ENCODE measurements at regions not wholly inside any gene's neighbourhood (a gene's known extent, or its start where the extent isn't known, plus 50 kb on each side); places are given as distances from the start of the nearest gene placed in this dataset.

GRCh38 chr2:12062053-12062395 lies 315.6 kb downstream of the LPIN1 start:
- no peak for DNase-seq

GRCh38 chr2:12063210-12063609 lies 316.8 kb downstream of the LPIN1 start:
- DNase-seq, result no peak

GRCh38 chr2:12064153-12064552 lies 317.7 kb downstream of the LPIN1 start:
- DNase-seq, result no peak

- no peak for DNase-seq
These were observed 319.7 kb downstream of the LPIN1 start for GRCh38 chr2:12066116-12066515.

DNA sequence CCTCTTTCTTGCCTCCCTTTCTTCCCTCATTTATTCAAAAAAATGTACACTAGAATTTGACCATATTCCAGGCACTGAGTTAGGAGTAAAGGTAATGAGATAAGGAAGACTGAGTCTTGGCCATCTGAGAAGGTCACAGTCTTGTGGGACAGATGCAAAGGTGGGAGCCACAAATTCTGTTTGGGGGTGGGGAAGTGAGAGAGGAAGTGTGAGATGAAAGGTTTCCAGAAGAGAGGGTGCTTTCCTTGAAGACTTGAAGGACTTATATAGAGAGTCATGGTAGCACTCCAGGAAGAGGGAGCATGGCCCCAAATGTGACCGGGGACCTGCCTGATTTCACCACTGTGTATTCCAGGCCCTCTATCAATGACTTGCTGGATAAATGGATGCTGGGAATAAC lies 320.6 kb downstream of the LPIN1 start:
- DNase-seq, result no peak

- DNase-seq, result no peak
These were observed 322.5 kb downstream of the LPIN1 start for GRCh38 chr2:12068796-12069538.

DNA sequence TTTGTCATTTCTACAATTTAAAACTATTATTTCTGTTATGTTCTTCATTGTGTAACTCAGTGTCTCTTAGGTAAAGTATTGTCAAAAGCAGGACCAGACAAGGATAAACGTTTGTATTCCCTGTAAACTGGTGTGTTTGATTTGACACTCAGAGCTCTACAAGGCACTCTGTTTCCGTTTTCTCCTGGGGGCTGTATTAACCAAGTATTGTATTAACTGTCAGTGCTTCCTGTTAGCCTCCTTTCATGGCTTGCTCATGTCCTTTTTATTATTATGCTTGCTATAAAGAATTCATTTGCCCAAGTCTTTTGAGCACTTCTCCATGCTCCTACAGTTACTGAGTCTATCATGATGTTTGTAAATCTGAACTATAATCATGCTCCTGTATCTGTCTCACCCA lies 323.7 kb downstream of the LPIN1 start:
- no peak for DNase-seq

DNA sequence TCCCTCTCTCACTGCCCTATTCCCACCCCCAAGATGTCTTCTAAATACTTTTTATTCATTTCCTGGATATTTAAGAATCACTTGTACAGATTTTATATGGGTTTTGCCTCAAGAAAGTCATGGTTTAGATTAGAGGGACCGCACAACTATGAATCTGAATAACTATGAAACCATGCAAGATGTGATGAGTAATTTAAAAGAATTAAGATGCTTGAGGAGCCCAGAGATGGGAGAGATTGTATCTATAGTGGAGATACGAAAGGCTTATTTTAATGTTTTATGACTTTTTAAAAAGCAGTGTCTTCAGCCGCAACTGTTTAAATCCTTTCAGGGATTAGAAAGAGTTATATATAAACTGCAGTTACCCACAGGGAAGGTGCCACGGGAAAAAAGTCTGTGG lies 324.1 kb downstream of the LPIN1 start:
- DNase-seq, result no peak

GRCh38 chr2:12071318-12071717 lies 324.9 kb downstream of the LPIN1 start:
- DNase-seq, result no peak

GRCh38 chr2:12073217-12073852 lies 326.9 kb downstream of the LPIN1 start:
- no peak for DNase-seq

GRCh38 chr2:12074126-12074844 lies 327.9 kb downstream of the LPIN1 start:
- no peak for DNase-seq

GRCh38 chr2:12074845-12075217 lies 328.4 kb downstream of the LPIN1 start:
- no peak for DNase-seq

- no peak for DNase-seq
These were observed 329.2 kb downstream of the LPIN1 start for GRCh38 chr2:12075603-12076002.

GRCh38 chr2:12076810-12077209 lies 330.4 kb downstream of the LPIN1 start:
- DNase-seq, result peak in 1 of 2 experiments; percentile 62

GRCh38 chr2:12080360-12080759 lies 333.9 kb downstream of the LPIN1 start:
- DNase-seq, result peak; percentile 81 to 98

GRCh38 chr2:12081481-12082210 lies 335.2 kb downstream of the LPIN1 start:
- DNase-seq, result no peak

- DNase-seq, result peak in 1 of 2 experiments; percentile 60
These were observed 336.7 kb downstream of the LPIN1 start for GRCh38 chr2:12083081-12083581.

GRCh38 chr2:12083713-12084419 lies 337.4 kb downstream of the LPIN1 start:
- no peak for DNase-seq

DNA sequence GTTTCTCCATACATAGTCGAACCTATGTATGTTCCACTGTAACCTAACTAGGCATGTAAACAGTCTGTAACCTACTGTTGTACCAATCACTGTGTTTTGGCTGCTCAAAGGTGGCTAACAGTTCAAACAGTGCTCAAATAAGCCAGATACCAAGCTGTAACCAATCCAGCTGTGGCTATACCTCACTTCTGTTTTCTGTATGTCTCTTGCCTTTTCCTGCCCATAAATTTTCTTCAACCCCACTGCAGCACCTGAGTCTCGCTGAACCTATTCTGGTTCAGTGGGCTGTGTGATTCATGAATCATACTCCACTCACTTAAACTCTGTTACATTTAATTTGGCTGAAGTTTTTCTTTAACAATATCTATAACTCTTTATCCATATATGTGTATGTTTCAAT lies 340.7 kb downstream of the LPIN1 start:
- DNase-seq, result no peak

- no peak for DNase-seq
These were observed 341.4 kb downstream of the LPIN1 start for GRCh38 chr2:12087671-12088380.

DNA sequence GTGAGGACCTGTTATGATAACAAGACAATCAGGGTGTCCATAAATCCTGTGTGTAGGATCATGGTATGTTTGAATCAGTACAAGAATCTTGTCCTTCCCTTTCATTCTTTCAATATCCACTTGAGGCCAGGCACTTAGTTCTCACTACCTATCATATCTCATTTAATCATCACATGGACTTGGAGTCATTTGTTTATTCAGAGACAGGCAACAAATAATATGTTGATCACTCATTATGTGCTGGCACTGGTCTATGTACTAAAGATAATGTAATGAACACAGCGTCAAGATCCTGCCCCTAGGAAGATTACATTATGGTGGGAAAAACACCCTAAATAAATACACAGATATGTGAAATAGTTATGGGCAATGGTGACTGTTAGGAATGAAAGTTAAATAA lies 342.6 kb downstream of the LPIN1 start:
- DNase-seq, result no peak

GRCh38 chr2:12089496-12089895 lies 343.1 kb downstream of the LPIN1 start:
- DNase-seq, result no peak
